ENCODE measurements at regions not wholly inside any gene's neighbourhood (a gene's known extent, or its start where the extent isn't known, plus 50 kb on each side); places are given as distances from the start of the nearest gene placed in this dataset.

DNA sequence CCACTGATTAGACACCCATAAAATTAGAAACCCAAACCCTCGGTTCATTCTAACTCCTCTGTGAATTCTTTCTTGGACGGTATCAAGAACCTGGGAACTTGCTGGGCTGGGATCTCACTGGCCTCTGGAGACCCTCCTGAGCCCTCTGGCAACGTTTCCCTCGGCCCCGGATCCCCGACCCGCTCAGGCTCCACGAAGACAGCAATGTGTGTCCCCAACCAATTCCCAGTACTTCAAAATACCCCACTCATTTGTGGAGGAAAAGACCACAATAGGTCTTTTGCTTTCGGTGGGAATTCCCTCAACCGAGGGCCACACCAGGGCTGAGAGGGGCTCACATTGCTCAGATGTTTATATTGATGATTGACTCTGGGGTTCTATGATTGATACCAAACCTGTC, 117.9 kb upstream of the PRR20G start:
- no peak overlapping the region for H3K4me3 ChIP-seq (ENCODE audit: low read depth, low read length)

- H3K4me3 ChIP-seq (ENCODE audit: low read depth, low read length) = no peak overlapping the region
These were observed 117.3 kb upstream of the PRR20G start for GRCh38 chr3:127405010-127405598.

- H3K4me3 ChIP-seq (ENCODE audit: low read depth, low read length) = no peak overlapping the region
These were observed 116.6 kb upstream of the PRR20G start for GRCh38 chr3:127404221-127405009.

DNA sequence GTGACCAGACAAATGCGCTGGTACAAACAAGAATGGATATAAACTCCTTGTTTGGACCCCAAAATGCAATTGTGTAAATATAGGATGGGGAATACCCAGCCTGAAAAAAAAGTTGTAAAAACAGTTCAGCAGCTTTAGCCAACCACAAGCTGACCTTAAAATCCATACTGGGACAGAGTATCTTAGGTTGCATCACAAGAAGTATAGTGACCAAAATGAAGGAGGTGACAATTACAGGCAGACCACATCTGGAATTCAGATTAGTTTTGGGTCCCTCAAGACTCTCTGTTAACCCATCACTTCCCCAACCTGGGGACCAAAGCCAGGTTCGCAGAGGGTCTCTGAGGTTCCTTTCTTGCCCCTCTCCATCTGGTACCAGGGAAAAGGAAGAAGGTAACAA, 115.9 kb upstream of the PRR20G start:
- H3K4me3 ChIP-seq (ENCODE audit: low read depth, low read length) = no peak overlapping the region

GRCh38 chr3:127399154-127399553, 111.3 kb upstream of the PRR20G start:
- H3K4me3 ChIP-seq (ENCODE audit: low read depth, low read length) = no peak overlapping the region

DNA sequence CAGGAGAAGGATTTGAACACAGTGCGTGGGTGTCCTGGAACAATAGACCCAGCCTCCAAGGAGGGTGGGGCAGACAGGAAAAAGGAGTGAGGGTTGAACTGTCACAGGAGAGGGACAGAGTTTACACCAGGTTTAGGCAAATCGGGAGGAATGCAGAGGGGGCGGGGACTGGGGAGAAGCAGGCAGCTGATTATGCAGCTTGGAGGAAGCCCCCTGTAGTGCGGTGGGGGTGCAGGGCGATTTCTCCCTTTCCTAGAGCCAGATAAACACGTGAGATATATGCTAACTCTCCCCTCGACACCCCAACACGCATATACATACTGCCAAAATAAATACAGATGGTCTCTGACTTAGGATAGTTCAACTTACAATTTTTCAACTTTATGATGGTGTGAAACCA, 108.6 kb upstream of the PRR20G start:
- no peak overlapping the region for H3K4me3 ChIP-seq (ENCODE audit: low read depth, low read length)

DNA sequence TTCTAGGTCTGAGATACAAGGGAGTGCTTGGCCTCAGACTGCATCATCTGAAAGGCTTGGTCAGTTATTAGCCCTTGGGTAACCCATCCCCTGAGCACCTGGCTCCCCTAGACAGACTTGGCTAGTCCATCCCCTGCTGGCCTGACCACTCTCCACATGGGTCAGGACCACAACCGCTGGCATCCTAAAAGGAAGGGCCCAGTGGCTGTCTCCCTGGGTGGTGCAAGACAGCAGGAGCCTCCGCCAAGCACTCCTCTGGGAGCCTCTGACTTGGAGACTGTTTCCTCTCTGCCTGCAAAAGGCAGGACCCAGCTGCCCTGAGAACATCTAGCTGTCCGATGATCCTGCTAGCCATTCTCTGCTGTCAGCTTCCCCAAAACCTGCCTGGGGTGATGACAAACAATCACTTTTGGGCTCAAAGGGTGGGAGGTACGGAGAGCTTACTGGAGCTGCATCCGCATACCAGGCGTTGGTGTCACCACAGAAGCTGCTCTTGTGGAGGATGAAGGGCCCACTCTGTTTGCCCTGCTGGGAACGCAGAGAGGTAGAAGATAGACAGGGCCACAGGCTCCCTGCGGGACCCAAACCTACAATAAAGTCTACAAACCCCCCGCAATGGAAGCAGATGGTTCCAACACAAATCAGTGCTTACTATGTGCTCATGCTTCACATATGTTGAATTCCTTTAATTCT, 108.0 kb upstream of the PRR20G start:
- H3K4me3 ChIP-seq (ENCODE audit: low read depth, low read length) = no peak overlapping the region

- no peak overlapping the region for H3K4me3 ChIP-seq (ENCODE audit: low read depth, low read length)
These were observed 107.3 kb upstream of the PRR20G start for GRCh38 chr3:127394984-127395662.

- H3K4me3 ChIP-seq (ENCODE audit: low read depth, low read length) = no peak overlapping the region
These were observed 106.2 kb upstream of the PRR20G start for GRCh38 chr3:127394031-127394430.

DNA sequence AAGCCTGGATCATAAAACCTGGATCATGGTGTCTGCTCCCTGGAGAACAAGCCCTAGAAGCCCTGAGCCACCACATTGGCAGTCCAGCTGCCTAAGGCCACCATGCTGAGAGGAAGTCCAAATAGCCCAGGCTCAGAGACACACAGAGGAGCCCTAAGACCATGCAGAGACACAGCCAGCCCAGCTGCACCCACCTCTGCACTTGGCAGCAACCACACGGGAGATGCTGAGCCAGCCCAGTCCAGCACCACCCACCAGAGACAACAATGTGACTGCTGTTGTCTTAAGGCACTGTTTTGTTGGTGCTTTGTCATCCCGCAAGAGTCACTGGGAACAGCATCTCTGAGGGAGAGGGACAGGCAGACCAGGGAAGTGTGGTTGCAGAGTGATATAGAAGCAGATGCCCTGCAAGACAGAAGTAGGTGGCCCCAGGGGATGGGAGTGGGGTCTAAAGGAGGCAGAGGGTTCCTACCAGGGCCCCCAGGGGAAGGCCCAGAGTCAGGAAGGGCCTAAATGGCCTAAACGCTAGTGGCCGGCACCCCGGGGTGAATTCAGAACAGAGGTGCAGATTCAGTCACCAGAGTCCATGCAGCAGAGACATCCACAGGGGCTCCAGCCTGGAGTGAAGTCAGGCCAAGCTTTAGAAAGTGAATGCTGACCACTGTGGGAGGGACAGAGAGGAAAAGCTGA, 105.4 kb upstream of the PRR20G start:
- no peak overlapping the region for H3K4me3 ChIP-seq (ENCODE audit: low read depth, low read length)

DNA sequence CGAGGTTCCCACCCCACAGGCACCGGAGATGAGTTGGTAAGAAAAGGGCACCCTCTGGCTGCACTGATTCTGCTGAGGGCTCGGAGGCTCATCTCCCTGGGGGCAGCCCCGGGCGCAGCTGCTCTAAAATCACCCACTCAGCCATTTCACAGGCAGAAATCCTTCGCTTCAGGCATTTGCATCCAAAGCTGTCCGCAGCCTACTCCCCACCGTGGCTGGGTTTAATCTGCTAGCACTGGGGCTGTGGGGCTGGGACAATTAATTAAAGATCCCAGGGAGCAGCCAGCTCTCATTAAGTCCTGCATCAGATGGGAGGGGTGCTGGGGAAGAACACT, 104.3 kb upstream of the PRR20G start:
- H3K4me3 ChIP-seq (ENCODE audit: low read depth, low read length) = no peak overlapping the region

GRCh38 chr3:127391436-127392155, 103.8 kb upstream of the PRR20G start:
- H3K4me3 ChIP-seq (ENCODE audit: low read depth, low read length) = no peak overlapping the region

DNA sequence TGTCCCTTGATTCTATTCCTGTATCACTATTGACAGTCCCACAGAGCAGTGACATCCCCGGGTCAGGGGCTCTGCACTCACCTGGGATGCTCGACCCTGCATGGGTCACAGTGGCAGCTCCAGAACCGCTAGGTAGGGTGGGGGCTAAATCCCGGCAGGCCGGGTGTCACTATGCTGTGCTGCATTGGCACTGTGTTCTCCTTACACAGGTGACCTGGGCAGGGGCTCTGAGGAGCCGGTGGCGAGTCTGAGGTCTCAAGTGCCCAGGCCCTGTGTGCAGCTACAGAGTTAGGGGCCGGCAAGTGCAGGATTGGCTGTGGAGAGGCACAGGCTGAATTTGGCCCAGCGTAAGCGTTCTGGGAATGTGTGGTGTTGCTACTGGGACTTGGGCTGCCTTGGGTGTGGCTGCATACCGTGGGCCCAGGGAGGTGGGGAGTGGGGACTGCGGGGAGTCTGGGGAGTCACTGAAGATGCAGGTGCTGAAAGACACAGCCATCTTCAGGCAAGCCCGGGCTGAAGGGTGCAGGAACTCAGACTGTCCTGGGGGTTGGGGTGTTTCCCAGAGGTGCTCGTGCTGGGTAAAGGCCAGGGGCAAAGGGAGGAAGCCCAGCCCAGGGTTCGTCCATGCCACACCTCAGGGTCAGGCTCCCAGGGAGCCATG, 102.6 kb upstream of the PRR20G start:
- H3K4me3 ChIP-seq (ENCODE audit: low read depth, low read length) = no peak overlapping the region

DNA sequence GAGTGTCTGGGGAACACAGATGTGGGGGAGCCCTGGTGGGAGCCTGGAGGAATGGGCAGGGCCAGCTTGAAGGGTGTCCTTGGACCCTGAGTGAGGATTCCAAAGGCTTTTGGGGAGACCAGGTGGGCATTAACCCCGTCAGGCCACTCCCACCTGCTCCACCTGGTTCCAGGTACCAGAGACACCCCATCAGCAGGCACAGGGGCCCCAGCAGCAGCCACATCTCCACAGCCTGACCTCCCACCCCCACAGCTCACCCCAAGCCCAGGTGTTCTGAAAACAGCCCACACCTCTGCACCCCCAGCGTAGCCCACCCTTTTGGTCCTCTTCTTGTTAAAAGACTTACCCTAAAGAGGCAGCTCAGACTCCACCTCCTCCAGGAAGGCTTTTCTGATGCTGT, 102.1 kb upstream of the PRR20G start:
- H3K4me3 ChIP-seq (ENCODE audit: low read depth, low read length) = no peak overlapping the region

DNA sequence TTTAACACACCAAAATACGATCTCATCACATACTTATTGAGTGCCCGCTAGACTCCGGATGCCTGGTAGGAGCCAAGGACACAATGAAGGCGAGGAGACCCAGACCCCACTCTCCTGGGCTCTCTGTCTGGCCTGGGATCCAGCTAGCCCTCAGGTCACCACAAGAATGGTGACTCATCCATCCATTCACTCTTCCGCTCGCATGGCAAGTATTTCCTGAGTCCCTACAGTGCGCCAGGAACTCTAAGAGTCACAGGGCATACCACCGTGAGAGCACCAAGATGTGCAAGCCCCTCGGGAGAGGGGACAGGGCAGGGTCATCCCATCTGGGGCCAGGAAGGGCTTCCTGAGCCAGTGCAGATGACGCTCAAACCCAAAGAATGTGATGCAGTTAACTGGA, 101.6 kb upstream of the PRR20G start:
- no peak overlapping the region for H3K4me3 ChIP-seq (ENCODE audit: low read depth, low read length)

- no peak overlapping the region for H3K4me3 ChIP-seq (ENCODE audit: low read depth, low read length)
These were observed 100.6 kb upstream of the PRR20G start for GRCh38 chr3:127388427-127388826.

DNA sequence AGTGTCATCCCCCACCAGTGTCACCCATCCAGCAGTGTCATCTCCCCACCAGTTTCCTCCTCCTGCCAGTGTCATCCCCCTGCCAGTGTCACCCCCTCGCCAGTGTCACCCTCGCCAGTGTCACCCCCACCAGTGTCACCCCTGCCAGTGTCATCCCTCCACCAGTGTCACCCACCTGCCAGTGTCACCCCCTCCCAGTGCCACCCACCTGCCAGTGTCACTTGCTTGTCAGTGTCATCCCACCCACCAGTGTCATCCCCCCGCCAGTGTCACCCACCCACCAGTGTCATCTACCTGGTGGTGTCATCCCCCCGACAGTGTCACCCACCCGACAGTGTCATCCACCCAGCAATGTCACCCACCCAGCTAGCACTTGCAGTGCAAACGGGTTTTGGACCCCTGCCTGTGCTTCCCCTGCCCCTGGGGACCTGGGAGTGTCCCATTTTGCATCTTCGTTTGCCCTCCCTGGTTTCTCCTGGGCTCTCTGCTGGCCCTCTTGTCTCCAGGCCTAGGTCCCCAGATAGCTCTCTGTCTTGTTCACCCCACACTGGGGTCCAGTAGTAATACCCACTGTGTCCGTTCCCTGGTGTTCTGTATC, 99.8 kb upstream of the PRR20G start:
- H3K4me3 ChIP-seq (ENCODE audit: low read depth, low read length) = no peak overlapping the region

DNA sequence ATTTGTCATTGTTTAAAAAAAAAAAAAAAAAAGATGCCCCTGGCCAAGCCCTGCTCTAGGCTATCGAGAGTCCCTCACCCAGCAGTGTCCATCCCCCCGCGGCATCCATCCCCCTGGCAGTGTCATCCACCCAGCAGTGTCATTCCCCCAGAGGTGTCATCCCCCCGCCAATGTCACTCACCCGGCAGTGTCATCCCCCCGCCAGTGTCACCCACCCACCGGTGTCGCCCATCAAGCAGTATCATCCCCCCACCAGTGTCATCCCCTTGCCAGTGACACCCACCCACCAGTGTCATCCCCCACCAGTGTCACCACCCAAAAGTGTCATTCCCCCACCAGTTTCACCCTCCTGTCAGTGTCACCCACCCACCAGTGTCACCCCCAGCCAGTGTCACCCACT, 99.3 kb upstream of the PRR20G start:
- H3K4me3 ChIP-seq (ENCODE audit: low read depth, low read length) = no peak overlapping the region

DNA sequence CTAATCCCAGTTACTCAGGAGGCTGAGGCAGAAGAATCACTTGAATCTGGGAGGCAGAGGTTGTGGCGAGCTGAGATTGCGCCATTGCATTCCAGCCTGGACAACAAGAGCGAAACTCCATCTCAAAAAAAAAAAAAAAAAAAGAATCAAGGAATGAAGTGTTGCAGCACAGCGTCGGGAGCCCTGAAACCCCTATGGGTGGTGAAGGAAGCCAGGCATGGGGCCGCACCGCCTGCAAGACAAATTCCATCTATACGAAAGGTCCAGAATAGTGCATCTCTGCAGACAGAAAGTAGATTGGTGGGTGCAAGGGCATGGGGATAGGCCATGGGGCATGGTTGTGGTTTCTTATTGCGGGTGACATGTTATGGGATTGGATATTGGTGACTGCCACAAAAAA, 98.6 kb upstream of the PRR20G start:
- no peak overlapping the region for H3K4me3 ChIP-seq (ENCODE audit: low read depth, low read length)

GRCh38 chr3:127385540-127385870, 97.7 kb upstream of the PRR20G start:
- H3K4me3 ChIP-seq (ENCODE audit: low read depth, low read length) = no peak overlapping the region

All from iPS-11a (cell line).